Upper lobe of right lung (tissue), 1 donor: ENCODE measurements at regions not wholly inside any gene's neighbourhood (a gene's known extent, or its start where the extent isn't known, plus 50 kb on each side); places are given as distances from the start of the nearest gene placed in this dataset.

Experiments used
- ATAC-seq: fragments of 200-7000 bp; cut with Tn5 transposase; one replicate; pipeline ENCODE4 v1.9.1; 2020; ENCODE audit warnings: mild to moderate bottlenecking, moderate library complexity
- DNase-seq: peaks from one replicate; pipeline ENCODE4 v3.0.0-alpha.2; 2020
- H3K27ac ChIP-seq: fragments of 200-600 bp; one replicate; pipeline ENCODE4 v1.8.0; 2022
- H3K27me3 ChIP-seq: fragments of 200-600 bp; one replicate; pipeline ENCODE4 v1.8.0; 2022; ENCODE audit warnings: mild to moderate bottlenecking
- H3K36me3 ChIP-seq: fragments of 200-600 bp; one replicate; pipeline ENCODE4 v1.8.0; 2022
- H3K4me1 ChIP-seq: fragments of 200-600 bp; one replicate; pipeline ENCODE4 v1.8.0; 2022
- H3K4me3 ChIP-seq: fragments of 200-600 bp; one replicate; pipeline ENCODE4 v1.8.0; 2022; ENCODE audit warnings: mild to moderate bottlenecking
- H3K9me3 ChIP-seq: fragments of 200-600 bp; one replicate; pipeline ENCODE4 v1.8.0; 2022
- intact Hi-C: fragments of 100-400 bp; cut with DNase I; formaldehyde crosslinking; loops from one replicate; pipeline ENCODE4 v1.11.0; 2022
- TF ChIP-seq, protein P1 (sequence below): fragments of 200-600 bp; IDR thresholded peaks from one replicate; pipeline ENCODE4 v1.8.0; 2022; ENCODE audit warnings: antibody characterized with exemption
- donor health status: DM: no; HTN: yes; CAD: no; lungs with severe emphysema.

- intact Hi-C loops: no loop called here
- Histone ChIP-seq H3K4me3 (no peak overlapping the region), H3K9me3 (no peaks in the 10 kb centered on the region), H3K36me3 (no peaks in the 10 kb centered on the region), H3K27ac (no peak overlapping the region), H3K27me3 (no peaks in the 10 kb centered on the region), H3K4me1 (no peaks in the 10 kb centered on the region)
- TF ChIP-seq, protein P1, sequence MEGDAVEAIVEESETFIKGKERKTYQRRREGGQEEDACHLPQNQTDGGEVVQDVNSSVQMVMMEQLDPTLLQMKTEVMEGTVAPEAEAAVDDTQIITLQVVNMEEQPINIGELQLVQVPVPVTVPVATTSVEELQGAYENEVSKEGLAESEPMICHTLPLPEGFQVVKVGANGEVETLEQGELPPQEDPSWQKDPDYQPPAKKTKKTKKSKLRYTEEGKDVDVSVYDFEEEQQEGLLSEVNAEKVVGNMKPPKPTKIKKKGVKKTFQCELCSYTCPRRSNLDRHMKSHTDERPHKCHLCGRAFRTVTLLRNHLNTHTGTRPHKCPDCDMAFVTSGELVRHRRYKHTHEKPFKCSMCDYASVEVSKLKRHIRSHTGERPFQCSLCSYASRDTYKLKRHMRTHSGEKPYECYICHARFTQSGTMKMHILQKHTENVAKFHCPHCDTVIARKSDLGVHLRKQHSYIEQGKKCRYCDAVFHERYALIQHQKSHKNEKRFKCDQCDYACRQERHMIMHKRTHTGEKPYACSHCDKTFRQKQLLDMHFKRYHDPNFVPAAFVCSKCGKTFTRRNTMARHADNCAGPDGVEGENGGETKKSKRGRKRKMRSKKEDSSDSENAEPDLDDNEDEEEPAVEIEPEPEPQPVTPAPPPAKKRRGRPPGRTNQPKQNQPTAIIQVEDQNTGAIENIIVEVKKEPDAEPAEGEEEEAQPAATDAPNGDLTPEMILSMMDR: no peak
- no peak for DNase-seq
- no peak for ATAC-seq
These were observed 56.2 kb upstream of the TGFBR2 start for GRCh38 chr3:30550246-30550645.

- ATAC-seq (no peak), DNase-seq (no peak)
- Histone ChIP-seq H3K27me3 (no peaks in the 10 kb centered on the region), H3K36me3 (no peaks in the 10 kb centered on the region), H3K4me3 (no peak overlapping the region), H3K4me1 (no peaks in the 10 kb centered on the region), H3K9me3 (no peaks in the 10 kb centered on the region), H3K27ac (no peak overlapping the region)
- TF ChIP-seq, protein P1: no peak
- intact Hi-C loops: no loop called here
These were observed 55.1 kb upstream of the TGFBR2 start for GRCh38 chr3:30551266-30551665.

DNA sequence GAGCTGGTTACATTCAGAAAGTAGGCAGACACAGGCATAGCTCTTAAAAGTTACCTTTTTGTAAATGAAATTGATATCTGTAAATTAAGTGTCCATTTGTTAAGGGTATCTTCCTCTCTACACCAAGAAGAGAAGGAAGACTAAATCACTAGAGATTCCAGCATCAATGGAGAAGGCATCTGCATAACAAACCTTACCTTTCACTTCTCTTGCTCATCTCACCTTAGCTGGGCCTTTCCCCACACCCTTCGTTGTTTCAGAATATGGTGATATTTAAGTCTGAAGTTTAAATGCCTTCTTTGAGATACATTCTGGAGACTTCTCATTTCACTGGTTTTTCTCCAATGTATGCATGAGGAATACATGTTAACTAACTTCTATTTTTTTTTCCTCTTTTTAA lies 54.5 kb upstream of the TGFBR2 start:
- no peak for DNase-seq
- no peaks in the 10 kb centered on the region for H3K9me3 ChIP-seq
- no peak overlapping the region for H3K4me3 ChIP-seq
- H3K36me3 ChIP-seq: no peaks in the 10 kb centered on the region
- ATAC-seq: no peak
- TF ChIP-seq, protein P1: no peak
- no peaks in the 10 kb centered on the region for H3K4me1 ChIP-seq
- H3K27me3 ChIP-seq: no peaks in the 10 kb centered on the region
- intact Hi-C loops: no loop called here
- no peak overlapping the region for H3K27ac ChIP-seq

- no peak overlapping the region for H3K4me3 ChIP-seq
- no peaks in the 10 kb centered on the region for H3K27me3 ChIP-seq
- H3K36me3 ChIP-seq: no peaks in the 10 kb centered on the region
- TF ChIP-seq, protein P1: no peak
- no peak overlapping the region for H3K27ac ChIP-seq
- H3K9me3 ChIP-seq: no peaks in the 10 kb centered on the region
- DNase-seq: no peak
- H3K4me1 ChIP-seq: no peaks in the 10 kb centered on the region
- intact Hi-C loops: no loop called here
- no peak for ATAC-seq
These were observed 52.6 kb upstream of the TGFBR2 start for GRCh38 chr3:30553641-30554316.

DNA sequence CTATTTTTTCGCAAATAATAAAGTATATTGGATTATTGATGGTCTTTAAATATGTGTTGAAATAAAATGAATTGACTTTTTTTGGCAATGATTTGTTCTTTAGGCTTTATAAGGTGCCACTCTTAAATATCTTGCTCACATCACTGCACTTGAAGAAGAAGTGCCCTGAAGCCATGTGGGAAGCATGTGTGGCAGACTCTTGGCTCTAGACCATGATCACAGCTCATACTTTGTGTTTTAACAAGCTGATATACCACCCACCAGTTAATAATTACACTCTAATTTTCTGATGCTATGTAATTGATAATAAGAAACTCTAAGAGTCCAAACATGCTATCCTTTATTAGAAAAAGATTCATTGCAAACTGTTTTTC lies 52.1 kb upstream of the TGFBR2 start:
- DNase-seq (no peak), ATAC-seq (no peak)
- TF ChIP-seq, protein P1: no peak
- Histone ChIP-seq H3K4me3 (no peak overlapping the region), H3K27ac (no peak overlapping the region), H3K9me3 (no peaks in the 10 kb centered on the region), H3K36me3 (no peaks in the 10 kb centered on the region), H3K4me1 (no peaks in the 10 kb centered on the region), H3K27me3 (no peaks in the 10 kb centered on the region)
- intact Hi-C loops: no loop called here

DNA sequence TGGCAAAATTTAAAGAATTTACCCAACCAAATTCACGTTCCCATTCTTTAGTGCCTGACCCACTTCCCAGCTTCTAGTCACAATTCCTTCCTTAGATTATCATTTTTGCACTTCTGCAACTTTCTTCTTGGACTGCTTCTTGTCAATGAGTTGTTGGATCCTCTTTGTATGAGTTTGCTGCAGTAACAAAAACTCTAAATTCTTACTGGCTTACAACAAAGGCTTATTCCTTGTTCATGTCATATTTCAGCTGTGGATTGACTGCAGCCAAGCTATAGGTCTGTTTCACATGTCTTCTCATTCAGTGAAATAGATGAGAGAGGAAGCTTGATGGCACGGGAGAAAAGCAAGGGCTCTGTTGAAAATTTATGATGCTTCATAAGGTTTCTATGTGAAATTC lies 50.4 kb upstream of the TGFBR2 start:
- Histone ChIP-seq H3K27me3 (no peaks in the 10 kb centered on the region), H3K27ac (no peak overlapping the region), H3K36me3 (no peaks in the 10 kb centered on the region), H3K4me1 (no peaks in the 10 kb centered on the region), H3K9me3 (no peaks in the 10 kb centered on the region), H3K4me3 (no peak overlapping the region)
- TF ChIP-seq, protein P1: no peak
- no peak for ATAC-seq
- intact Hi-C loops: no loop called here
- no peak for DNase-seq
